H9 (cell line): ENCODE measurements at regions not wholly inside any gene's neighbourhood (a gene's known extent, or its start where the extent isn't known, plus 50 kb on each side); places are given as distances from the start of the nearest gene placed in this dataset.

Experiments used
- DNase-seq: peaks from one replicate; pipeline ENCODE4 v3.0.0-alpha.2; 2017
- H2AFZ ChIP-seq: one replicate; pipeline ENCODE4 v1.6.1; 2013; ENCODE audit warnings: mild to moderate bottlenecking, low read length, control low read depth, moderate library complexity
- H2AK5ac ChIP-seq: 2 replicates; pipeline ENCODE4 v1.6.1; 2013; ENCODE audit warnings: low read length, control low read depth, mixed read lengths; ENCODE audit not compliant: insufficient read length
- H2BK120ac ChIP-seq: one replicate; pipeline ENCODE4 v1.6.1; 2013; ENCODE audit warnings: low read depth, mild to moderate bottlenecking, low read length, control low read depth, inconsistent platforms; ENCODE audit not compliant: poor library complexity, severe bottlenecking
- H2BK12ac ChIP-seq: 2 replicates; pipeline ENCODE4 v1.6.1; 2013; ENCODE audit warnings: low read length, control low read depth, mixed read lengths, low read depth; ENCODE audit not compliant: insufficient read length
- H2BK15ac ChIP-seq: 2 replicates; pipeline ENCODE4 v1.6.1; 2013; ENCODE audit warnings: low read depth, low read length, control low read depth
- H2BK20ac ChIP-seq: one replicate; pipeline ENCODE4 v1.6.1; 2013; ENCODE audit warnings: low read depth, mild to moderate bottlenecking, low read length, control low read depth, inconsistent platforms; ENCODE audit not compliant: poor library complexity, severe bottlenecking
- H2BK5ac ChIP-seq: 2 replicates; pipeline ENCODE4 v1.6.1; 2013; ENCODE audit warnings: low read length, control low read depth, mixed read lengths; ENCODE audit not compliant: insufficient read length
- H3K14ac ChIP-seq: 2 replicates; pipeline ENCODE4 v1.6.1; 2013; ENCODE audit warnings: low read length, control low read depth; ENCODE audit not compliant: insufficient read depth
- H3K18ac ChIP-seq: 2 replicates; pipeline ENCODE4 v1.6.1; 2013; ENCODE audit warnings: low read depth, mild to moderate bottlenecking, mixed read lengths, low read length, control low read depth; ENCODE audit not compliant: insufficient read length
- H3K23ac ChIP-seq: 2 replicates; pipeline ENCODE4 v1.6.1; 2013; ENCODE audit warnings: low read length, control low read depth, mixed read lengths, low read depth; ENCODE audit not compliant: insufficient read length
- H3K23me2 ChIP-seq: 2 replicates; pipeline ENCODE4 v1.6.1; 2013; ENCODE audit warnings: low read depth, mild to moderate bottlenecking, mixed read lengths, low read length, control low read depth; ENCODE audit not compliant: insufficient read length, poor library complexity, severe bottlenecking
- H3K27ac ChIP-seq: 2 replicates; pipeline ENCODE4 v1.5.1; 2013; ENCODE audit warnings: low read length, control low read depth, mixed read lengths, low read depth; ENCODE audit not compliant: insufficient read length
- H3K27me3 ChIP-seq: 2 replicates; pipeline ENCODE4 v1.6.1; 2013; ENCODE audit warnings: low read length, control low read depth, inconsistent platforms; ENCODE audit not compliant: insufficient read depth
- H3K4ac ChIP-seq: 2 replicates; pipeline ENCODE4 v1.6.1; 2013; ENCODE audit warnings: low read depth, mild to moderate bottlenecking, control low read depth, inconsistent platforms, low read length, moderate library complexity
- H3K4me1 ChIP-seq: 2 replicates; pipeline ENCODE4 v1.6.1; 2013; ENCODE audit warnings: low read length, control low read depth, inconsistent platforms; ENCODE audit not compliant: insufficient read depth
- H3K4me2 ChIP-seq: 2 replicates; pipeline ENCODE4 v1.6.1; 2013; ENCODE audit warnings: low read length, control low read depth, mixed read lengths; ENCODE audit not compliant: insufficient read length, insufficient read depth
- H3K56ac ChIP-seq: 2 replicates; pipeline ENCODE4 v1.6.1; 2013; ENCODE audit warnings: low read depth, mild to moderate bottlenecking, mixed read lengths, low read length, control low read depth; ENCODE audit not compliant: insufficient read length
- H3K79me1 ChIP-seq: 2 replicates; pipeline ENCODE4 v1.6.1; 2013; ENCODE audit warnings: low read depth, mild to moderate bottlenecking, moderate library complexity, low read length, control low read depth, inconsistent platforms; ENCODE audit not compliant: insufficient read depth, poor library complexity, severe bottlenecking
- H3K79me2 ChIP-seq: 2 replicates; pipeline ENCODE4 v1.6.1; 2013; ENCODE audit warnings: low read length, control low read depth, inconsistent platforms; ENCODE audit not compliant: insufficient read depth
- H3K9ac ChIP-seq: 2 replicates; pipeline ENCODE4 v1.6.1; 2013; ENCODE audit warnings: low read length, control low read depth, mixed read lengths; ENCODE audit not compliant: insufficient read length; ENCODE audit errors: extremely low read depth
- H3K9me3 ChIP-seq: one replicate; pipeline ENCODE4 v1.6.1; 2013; ENCODE audit warnings: low read depth, low read length, inconsistent platforms; ENCODE audit not compliant: control insufficient read depth
- H3T11ph ChIP-seq: one replicate; pipeline ENCODE4 v1.6.1; 2013; ENCODE audit warnings: mild to moderate bottlenecking, low read length, control low read depth, inconsistent platforms
- H4K20me1 ChIP-seq: one replicate; pipeline ENCODE4 v1.6.1; 2013; ENCODE audit not compliant: control insufficient read depth, insufficient read length, insufficient read depth
- H4K5ac ChIP-seq: 2 replicates; pipeline ENCODE4 v1.6.1; 2013; ENCODE audit warnings: low read depth, mild to moderate bottlenecking, mixed read lengths, low read length, control low read depth; ENCODE audit not compliant: insufficient read length
- H4K8ac ChIP-seq: replicated peaks from 2 replicates; pipeline ENCODE4 v1.6.1; 2013; ENCODE audit warnings: low read length, control low read depth, mixed read lengths, low read depth; ENCODE audit not compliant: insufficient read length
- H4K91ac ChIP-seq: 2 replicates; pipeline ENCODE4 v1.6.1; 2013; ENCODE audit warnings: low read depth, mild to moderate bottlenecking, moderate library complexity, mixed read lengths, low read length, control low read depth; ENCODE audit not compliant: insufficient read length
- H3K27ac Mint-ChIP-seq, 3 experiments: 2 replicates in 2 of 3; 3 replicates in 1 of 3; pipeline ENCODE4 v1.8.0; 2020 to 2021; ENCODE audit warnings: mixed read lengths in 3 of 3, mild to moderate bottlenecking in 1 of 3, moderate library complexity in 1 of 3
- H3K27me3 Mint-ChIP-seq: 2 replicates; pipeline ENCODE4 v1.8.0; 2021; ENCODE audit warnings: low read depth, mild to moderate bottlenecking, moderate library complexity, mixed read lengths
- H3K36me3 Mint-ChIP-seq, 3 experiments: 2 replicates in 2 of 3; 3 replicates in 1 of 3; pipeline ENCODE4 v1.8.0; 2020 to 2021; ENCODE audit warnings: low read depth in 3 of 3, mixed read lengths in 3 of 3; ENCODE audit not compliant: insufficient read depth in 1 of 3
- H3K4me1 Mint-ChIP-seq, 2 experiments: 2 replicates each; pipeline ENCODE4 v1.8.0; 2020; ENCODE audit warnings: mixed read lengths in 2 of 2
- H3K4me3 Mint-ChIP-seq, 2 experiments: 2 replicates in 1 of 2; 3 replicates in 1 of 2; pipeline ENCODE4 v1.8.0; 2020 to 2021; ENCODE audit warnings: mild to moderate bottlenecking in 2 of 2, mixed read lengths in 2 of 2, moderate library complexity in 1 of 2
- H3K9me3 Mint-ChIP-seq, 2 experiments: 2 replicates in 1 of 2; 3 replicates in 1 of 2; pipeline ENCODE4 v1.8.0; 2020; ENCODE audit warnings: mild to moderate bottlenecking in 2 of 2, mixed read lengths in 2 of 2, moderate library complexity in 1 of 2
- CTCF ChIP-seq: fragments of 200-600 bp; sonication (generic); conservative IDR thresholded peaks from 3 replicates; pipeline ENCODE4 v1.8.0; 2021; ENCODE audit warnings: antibody characterized with exemption, mild to moderate bottlenecking
- WGBS: extraction: QIAGEN DNeasy Blood & Tissue Kit; methylation state at CpG from one replicate; pipeline ENCODE4 v1.1.7; 2013; ENCODE audit warnings: missing lambda C conversion rate, low lambda C conversion rate, mixed read lengths; ENCODE audit not compliant: insufficient read length; ENCODE audit errors: extremely low coverage; 5-methylcytosine and 5-hydroxymethylcytosine counted together

- H3K79me1 ChIP-seq: no peaks in the 10 kb centered on the region
- WGBS: no CpG with 5 or more reads among the region's 4 CpGs
Measured at GRCh38 chr7:125336326-125336725, 406.7 kb upstream of the POT1 start.

More at GRCh38 chr7:125336326-125336725, 406.7 kb upstream of the POT1 start:
- no peak for DNase-seq
- TF ChIP-seq CTCF: no peak
- H4K20me1 ChIP-seq: no peaks in the 10 kb centered on the region
- H3K36me3 Mint-ChIP-seq: peaks cover 4 to 14% (median 4%) of the 10 kb centered on the region in 3 experiments; a peak in 4 of 7 replicates
- H2BK5ac ChIP-seq: no peak overlapping the region
- no peak overlapping the region for H3K56ac ChIP-seq
- no peaks in the 10 kb centered on the region for H3K23me2 ChIP-seq
- no peak overlapping the region for H3K4me3 Mint-ChIP-seq
- no peak overlapping the region for H3K23ac ChIP-seq
- H3K4me1 ChIP-seq: no peaks in the 10 kb centered on the region; the same call in 1 of the 2 replicates
- no peak overlapping the region for H4K91ac ChIP-seq
- H2AFZ ChIP-seq: no peak overlapping the region
- no peak overlapping the region for H4K5ac ChIP-seq
- no peak overlapping the region for H3K4ac ChIP-seq
- H2BK15ac ChIP-seq: no peak overlapping the region
- no peak overlapping the region for H3K27ac ChIP-seq
- H2BK12ac ChIP-seq: no peak overlapping the region
- no peaks in the 10 kb centered on the region for H3K27me3 ChIP-seq
- H3K79me2 ChIP-seq: no peaks in the 10 kb centered on the region
- peak overlapping the region in 1 of 3 experiments; percentile 90; a peak in 2 of 7 replicates for H3K27ac Mint-ChIP-seq
- no peak overlapping the region for H3K4me2 ChIP-seq
- H3K9me3 Mint-ChIP-seq: peaks cover 0 to 4% of the 10 kb centered on the region in 2 experiments; a peak in 3 of 5 replicates
- no peaks in the 10 kb centered on the region for H3K9me3 ChIP-seq
- no peak overlapping the region for H2AK5ac ChIP-seq
- no peak overlapping the region for H3K9ac ChIP-seq
- H3T11ph ChIP-seq: no peak overlapping the region
- H3K4me1 Mint-ChIP-seq: peaks cover 22 to 26% of the 10 kb centered on the region in 2 experiments
- H3K27me3 Mint-ChIP-seq: no peaks in the 10 kb centered on the region
- no peak overlapping the region for H3K18ac ChIP-seq
- no peak overlapping the region for H3K14ac ChIP-seq
- H2BK20ac ChIP-seq: no peak overlapping the region
- H4K8ac ChIP-seq: no peak overlapping the region
- H2BK120ac ChIP-seq: no peak overlapping the region
